NB4 (cell line): ENCODE measurements at regions not wholly inside any gene's neighbourhood (a gene's known extent, or its start where the extent isn't known, plus 50 kb on each side); places are given as distances from the start of the nearest gene placed in this dataset.

ENCODE experiments used
- DNase-seq: peaks from one replicate; pipeline ENCODE4 v3.0.0; 2010; ENCODE audit warnings: low read depth
- H3K4me3 ChIP-seq: one replicate; pipeline ENCODE4 v1.5.1; 2011; ENCODE audit warnings: mild to moderate bottlenecking, low read depth, low read length, moderate library complexity
- MYC ChIP-seq: IDR thresholded peaks from 2 replicates; pipeline ENCODE4 v1.6.1; 2011; ENCODE audit warnings: low read depth, low read length
- POLR2A ChIP-seq: IDR thresholded peaks from 2 replicates; pipeline ENCODE4 v1.6.1; 2011; ENCODE audit warnings: mild to moderate bottlenecking; ENCODE audit not compliant: insufficient read length; ENCODE audit errors: extremely low read depth
- TF ChIP-seq, protein P1 (sequence below): IDR thresholded peaks from one replicate; pipeline ENCODE4 v1.5.1; 2012; ENCODE audit warnings: low read depth, low read length
- TF ChIP-seq, protein P2 (sequence below): IDR thresholded peaks from 2 replicates; pipeline ENCODE4 v1.6.1; 2011; ENCODE audit warnings: low read depth, low read length

DNA sequence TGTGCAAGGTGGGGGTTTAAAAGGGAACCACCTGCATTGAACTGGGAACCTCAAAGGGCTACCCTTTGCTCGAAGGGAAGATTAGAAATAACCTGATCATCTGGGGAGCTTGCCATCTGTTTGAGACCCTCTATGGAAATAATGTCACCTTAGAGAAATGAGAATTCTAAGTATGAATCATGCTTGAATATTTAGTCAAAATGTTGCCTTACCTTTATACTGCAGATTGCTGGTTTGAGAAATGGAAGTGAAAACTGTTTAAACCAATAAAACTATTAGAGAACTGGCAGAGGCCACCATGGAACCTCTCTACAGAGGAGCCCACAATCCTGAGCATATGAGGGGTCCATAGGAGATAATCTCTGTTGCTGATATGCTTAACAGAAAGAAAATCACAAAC is 131.2 kb upstream of the FAM78B start:
- DNase-seq: no peak
- TF ChIP-seq, protein P1, sequence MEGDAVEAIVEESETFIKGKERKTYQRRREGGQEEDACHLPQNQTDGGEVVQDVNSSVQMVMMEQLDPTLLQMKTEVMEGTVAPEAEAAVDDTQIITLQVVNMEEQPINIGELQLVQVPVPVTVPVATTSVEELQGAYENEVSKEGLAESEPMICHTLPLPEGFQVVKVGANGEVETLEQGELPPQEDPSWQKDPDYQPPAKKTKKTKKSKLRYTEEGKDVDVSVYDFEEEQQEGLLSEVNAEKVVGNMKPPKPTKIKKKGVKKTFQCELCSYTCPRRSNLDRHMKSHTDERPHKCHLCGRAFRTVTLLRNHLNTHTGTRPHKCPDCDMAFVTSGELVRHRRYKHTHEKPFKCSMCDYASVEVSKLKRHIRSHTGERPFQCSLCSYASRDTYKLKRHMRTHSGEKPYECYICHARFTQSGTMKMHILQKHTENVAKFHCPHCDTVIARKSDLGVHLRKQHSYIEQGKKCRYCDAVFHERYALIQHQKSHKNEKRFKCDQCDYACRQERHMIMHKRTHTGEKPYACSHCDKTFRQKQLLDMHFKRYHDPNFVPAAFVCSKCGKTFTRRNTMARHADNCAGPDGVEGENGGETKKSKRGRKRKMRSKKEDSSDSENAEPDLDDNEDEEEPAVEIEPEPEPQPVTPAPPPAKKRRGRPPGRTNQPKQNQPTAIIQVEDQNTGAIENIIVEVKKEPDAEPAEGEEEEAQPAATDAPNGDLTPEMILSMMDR: no peak
- no peak for TF ChIP-seq POLR2A
- no peak for TF ChIP-seq MYC
- TF ChIP-seq, protein P2, sequence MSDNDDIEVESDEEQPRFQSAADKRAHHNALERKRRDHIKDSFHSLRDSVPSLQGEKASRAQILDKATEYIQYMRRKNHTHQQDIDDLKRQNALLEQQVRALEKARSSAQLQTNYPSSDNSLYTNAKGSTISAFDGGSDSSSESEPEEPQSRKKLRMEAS: no peak
- H3K4me3 ChIP-seq: no peak overlapping the region

DNA sequence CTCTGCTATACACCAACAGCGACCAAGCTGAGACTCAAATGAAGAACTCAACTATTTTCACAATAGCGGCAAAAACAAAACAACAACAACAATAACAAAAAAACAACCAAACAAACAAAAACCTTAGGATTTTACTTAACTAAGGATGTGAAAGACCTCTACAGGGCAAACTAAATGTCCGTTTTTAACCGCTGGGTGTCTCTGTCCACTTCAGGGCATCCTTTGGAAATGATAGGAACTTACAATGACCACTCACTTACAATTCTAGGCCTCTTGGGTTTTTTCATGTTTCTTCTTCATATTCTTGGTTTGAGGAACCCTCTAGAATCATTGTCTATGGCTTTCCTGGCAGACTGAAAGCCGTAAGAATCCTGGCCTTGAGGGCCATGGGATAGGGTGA is 134.0 kb upstream of the FAM78B start:
- DNase-seq: no peak
- TF ChIP-seq POLR2A (no peak), MYC (no peak)
- TF ChIP-seq, protein P1: no peak
- TF ChIP-seq, protein P2: no peak
- no peak overlapping the region for H3K4me3 ChIP-seq

DNA sequence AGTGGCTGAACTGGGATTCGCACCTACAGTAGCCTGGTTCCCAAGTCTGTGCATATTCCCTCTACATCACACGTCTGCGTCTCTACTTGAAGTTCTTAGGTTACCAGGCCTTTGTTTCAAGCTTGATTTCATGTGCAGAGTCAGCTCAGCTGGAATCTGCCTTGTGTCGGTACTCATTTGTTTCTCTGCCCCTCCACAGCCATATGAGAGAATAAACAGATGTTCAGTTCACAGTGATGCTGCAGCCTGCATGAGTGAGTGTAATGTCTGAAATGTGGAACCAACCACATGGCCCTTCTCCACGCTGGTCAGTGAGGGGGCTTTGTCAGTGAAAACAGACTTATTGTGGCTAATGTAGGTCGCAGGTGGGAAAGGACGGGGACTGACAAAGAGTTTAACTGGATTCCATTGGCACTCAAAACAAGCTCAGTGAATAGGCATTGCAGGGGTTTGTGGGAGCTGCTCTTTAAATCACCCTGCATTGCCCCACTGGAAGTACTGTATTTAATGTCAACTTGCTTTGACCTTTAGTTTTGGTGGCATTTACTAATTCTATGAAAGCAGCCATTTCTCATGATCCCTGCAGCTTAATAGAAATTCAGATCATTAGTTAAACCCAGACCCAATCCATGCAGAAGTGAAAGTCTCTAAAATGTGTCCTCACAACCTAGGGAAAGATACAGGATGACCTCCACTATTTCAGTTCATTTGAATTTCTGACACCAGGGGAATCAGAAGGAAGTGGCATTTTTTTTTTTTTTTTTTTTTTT is 136.4 kb upstream of the FAM78B start:
- no peak for DNase-seq
- TF ChIP-seq, protein P1: no peak
- TF ChIP-seq, protein P2: no peak
- no peak for TF ChIP-seq MYC
- TF ChIP-seq POLR2A: no peak
- no peak overlapping the region for H3K4me3 ChIP-seq

DNA sequence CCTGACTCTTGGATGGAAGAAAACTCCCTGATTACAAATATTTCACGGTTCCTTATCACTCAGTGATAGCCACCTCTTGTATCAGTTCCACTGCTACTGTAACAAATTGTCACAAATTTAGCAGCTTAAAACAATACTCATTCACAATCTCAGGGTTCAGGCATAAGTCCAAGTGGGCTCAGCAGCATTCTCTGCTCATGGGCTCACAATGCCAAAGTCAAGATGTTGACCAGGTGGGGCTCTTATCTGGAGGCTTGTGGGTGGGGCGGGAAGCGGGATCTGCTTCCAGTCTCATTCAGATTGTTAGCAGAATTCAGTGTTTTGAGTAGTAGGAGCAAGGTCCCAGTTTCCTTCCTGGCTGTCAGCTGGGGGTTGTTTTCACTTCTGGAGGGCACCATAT is 137.3 kb upstream of the FAM78B start:
- no peak overlapping the region for H3K4me3 ChIP-seq
- TF ChIP-seq MYC (no peak), POLR2A (no peak)
- TF ChIP-seq, protein P1: no peak
- TF ChIP-seq, protein P2: no peak
- DNase-seq: no peak

DNA sequence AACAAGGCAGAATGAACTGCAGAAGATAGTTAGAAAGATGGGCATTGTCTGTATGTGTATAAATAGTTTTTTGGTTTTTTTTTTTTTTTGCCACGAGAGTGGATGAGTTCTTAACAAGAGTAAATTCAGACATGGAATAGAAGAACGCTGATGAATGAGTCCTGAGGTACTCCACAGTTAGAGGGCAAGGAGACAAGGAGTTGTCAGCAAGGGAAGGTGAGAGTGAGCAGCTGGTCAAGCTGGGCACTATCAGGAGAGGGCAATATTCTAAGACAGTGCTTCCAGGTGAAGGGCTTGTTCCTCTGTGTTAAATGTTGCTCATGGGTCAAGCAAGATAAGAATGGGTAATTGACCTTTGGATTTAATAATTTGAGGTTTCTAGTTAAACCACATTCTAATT is 138.6 kb upstream of the FAM78B start:
- TF ChIP-seq, protein P2: no peak
- TF ChIP-seq POLR2A (no peak), MYC (no peak)
- TF ChIP-seq, protein P1: no peak
- no peak for DNase-seq
- H3K4me3 ChIP-seq: no peak overlapping the region
